ENCODE measurements at regions not wholly inside any gene's neighbourhood (a gene's known extent, or its start where the extent isn't known, plus 50 kb on each side); places are given as distances from the start of the nearest gene placed in this dataset.
A peak's percentile ranks its signal among the peaks of the same experiment; 100 is the strongest.

- WGBS (ENCODE audit: low lambda C conversion rate), result 0% methylated on average over 4 of the region's 12 CpGs
- in situ Hi-C loops (cut with HindIII; ENCODE audit: extremely low pct_ligation_motif_present, low pct_unique_long_range_greater_than_20kb) (no loop called here), intact Hi-C loops (cut with micrococcal nuclease; ENCODE audit: unreplicated experiment) (no loop called here)
- no peak for DNase-seq (ENCODE audit: low spot score)
- FAIRE-seq, result no peak
- H3K27ac ChIP-seq (ENCODE audit: extremely low read length, insufficient read depth, low read length), result no peak overlapping the region
- no TSS peak for BruUV-seq (replicated peaks)
- peaks cover 1 to 54% of the 10 kb centered on the region in 2 experiments for H3K27me3 ChIP-seq (ENCODE audit: control insufficient read depth in 1 of 2, insufficient read depth in 2 of 2, low read length in 2 of 2)
- no peak for ATAC-seq
- no peak overlapping the region for H2AFZ ChIP-seq (ENCODE audit: low read length)
- H4K20me1 ChIP-seq (ENCODE audit: insufficient read depth, low read length), result no peaks in the 10 kb centered on the region
- ChIA-PET POLR2A (no interaction called here), CTCF (ENCODE audit: low intra/inter-chr PET ratio, low total read pairs) (no interaction called here)
- H3K9me3 ChIP-seq (ENCODE audit: low read length), result peaks cover 10% of the 10 kb centered on the region; the same call in 1 of the 2 replicates
- H3K9ac ChIP-seq (ENCODE audit: insufficient read depth, low read depth, low read length), result no peak overlapping the region
- H3K4me1 ChIP-seq (ENCODE audit: insufficient read depth, low read length), result no peaks in the 10 kb centered on the region
- H3K79me2 ChIP-seq (ENCODE audit: insufficient read depth, low read length), result no peaks in the 10 kb centered on the region
- H3K4me3 ChIP-seq (replicated peaks in 1 of 3; ENCODE audit: insufficient read depth in 1 of 3, low read depth in 2 of 3, low read length in 3 of 3), result no peak overlapping the region
- TF ChIP-seq ZFP37 (CRISPR knock-in tag; IDR thresholded peaks at IDR 0.05; ENCODE audit: borderline replicate concordance) (no peak), PCBP2 (optimal IDR thresholded peaks at IDR 0.05; ENCODE audit: low read depth, low read length, poor library complexity, severe bottlenecking) (no peak), ZNF17 (CRISPR knock-in tag; IDR thresholded peaks at IDR 0.05) (no peak), ZIK1 (CRISPR knock-in tag; IDR thresholded peaks at IDR 0.05; ENCODE audit: borderline replicate concordance, low read depth) (no peak), MAFF (IDR thresholded peaks at IDR 0.05; ENCODE audit: low read depth, low read length) (peak; percentile 95), MAFK (conservative IDR thresholded peaks at IDR 0.05 in 1 of 2, IDR thresholded peaks at IDR 0.05 in 1 of 2; ENCODE audit: low read length in 2 of 2) (peak; percentile 95 to 98)
- no peaks in the 10 kb centered on the region for H3K36me3 ChIP-seq (replicated peaks in 1 of 2; ENCODE audit: control insufficient read depth in 1 of 2, insufficient read depth in 2 of 2, low read length in 2 of 2)
- no peak overlapping the region for H3K4me2 ChIP-seq (ENCODE audit: low read depth, low read length)
Observed at GRCh38 chr22:49331223-49331815, 496.4 kb downstream of the BRD1 start.

GRCh38 chr22:49330421-49331222 lies 497.1 kb downstream of the BRD1 start:
- Histone ChIP-seq H4K20me1 (ENCODE audit: insufficient read depth, low read length) (no peaks in the 10 kb centered on the region), H3K27ac (ENCODE audit: extremely low read length, insufficient read depth, low read length) (no peak overlapping the region), H3K9me3 (ENCODE audit: low read length) (peaks cover 10% of the 10 kb centered on the region; the same call in 1 of the 2 replicates), H3K27me3 (ENCODE audit: control insufficient read depth in 1 of 2, insufficient read depth in 2 of 2, low read length in 2 of 2) (peaks cover 1 to 54% of the 10 kb centered on the region in 2 experiments), H2AFZ (ENCODE audit: low read length) (no peak overlapping the region), H3K9ac (ENCODE audit: insufficient read depth, low read depth, low read length) (no peak overlapping the region), H3K4me3 (replicated peaks in 1 of 3; ENCODE audit: insufficient read depth in 1 of 3, low read depth in 2 of 3, low read length in 3 of 3) (no peak overlapping the region), H3K79me2 (ENCODE audit: insufficient read depth, low read length) (no peaks in the 10 kb centered on the region), H3K4me1 (ENCODE audit: insufficient read depth, low read length) (no peaks in the 10 kb centered on the region), H3K36me3 (replicated peaks in 1 of 2; ENCODE audit: control insufficient read depth in 1 of 2, insufficient read depth in 2 of 2, low read length in 2 of 2) (no peaks in the 10 kb centered on the region), H3K4me2 (ENCODE audit: low read depth, low read length) (no peak overlapping the region)
- no TSS peak for BruUV-seq (replicated peaks)
- ATAC-seq, result no peak
- in situ Hi-C loops (cut with HindIII; ENCODE audit: extremely low pct_ligation_motif_present, low pct_unique_long_range_greater_than_20kb) (no loop called here), intact Hi-C loops (cut with micrococcal nuclease; ENCODE audit: unreplicated experiment) (no loop called here)
- WGBS (ENCODE audit: low lambda C conversion rate), result 33% methylated on average over 15 of the region's 21 CpGs
- CTCF ChIA-PET (ENCODE audit: low intra/inter-chr PET ratio, low total read pairs), result no interaction called here
- DNase-seq (ENCODE audit: low spot score), result no peak
- POLR2A ChIA-PET, result no interaction called here
- no peak for FAIRE-seq
- no peak for TF ChIP-seq ZNF230 (CRISPR knock-in tag; IDR thresholded peaks at IDR 0.05)
- TF ChIP-seq FOXJ3 (CRISPR knock-in tag; IDR thresholded peaks at IDR 0.05; ENCODE audit: borderline replicate concordance), result no peak
- TF ChIP-seq ZNF24 (IDR thresholded peaks at IDR 0.05), result no peak
- no peak for TF ChIP-seq HMG20A (CRISPR knock-in tag; IDR thresholded peaks at IDR 0.05; ENCODE audit: borderline replicate concordance)
- no peak for TF ChIP-seq ARID4A (CRISPR knock-in tag; IDR thresholded peaks at IDR 0.05; ENCODE audit: borderline replicate concordance)
- no peak for TF ChIP-seq KDM4B (CRISPR knock-in tag; IDR thresholded peaks at IDR 0.05)

All from HepG2 (cell line).